GM23338 (cell line): ENCODE measurements at regions not wholly inside any gene's neighbourhood (a gene's known extent, or its start where the extent isn't known, plus 50 kb on each side); places are given as distances from the start of the nearest gene placed in this dataset.
"Not testable (repeated sequence)": the region's sequence is repeated elsewhere in the genome, so short reads cannot be mapped to it uniquely, and the experiment has no call there.

Experiments
- CREB1 ChIP-seq: fragments of 250-450 bp; sonication (Bioruptor Pico); IDR thresholded peaks from 2 replicates; pipeline ENCODE4 v1.5.0; 2020; ENCODE audit warnings: low read depth, mild to moderate bottlenecking, moderate library complexity
- EZH2 ChIP-seq: fragments of 200-600 bp; sonication (generic); IDR thresholded peaks from one replicate; pipeline ENCODE4 v1.8.0; 2017; ENCODE audit warnings: antibody characterized with exemption, mild to moderate bottlenecking, low read depth; ENCODE audit not compliant: unreplicated experiment
- EZH2phosphoT487 ChIP-seq: fragments of 200-600 bp; sonication (generic); IDR thresholded peaks from one replicate; pipeline ENCODE4 v1.8.1; 2018; ENCODE audit warnings: antibody characterized with exemption; ENCODE audit not compliant: unreplicated experiment
- POLR2AphosphoS5 ChIP-seq: IDR thresholded peaks from 2 replicates; pipeline ENCODE4 v1.6.1; 2016; ENCODE audit warnings: antibody characterized with exemption, low read depth
- ZNF114 ChIP-seq: fragments of 250-450 bp; sonication (Bioruptor Pico); IDR thresholded peaks from 2 replicates; pipeline ENCODE4 v1.5.0; 2020; ENCODE audit warnings: mild to moderate bottlenecking, moderate library complexity
- TF ChIP-seq, protein P1 (sequence below), 2 experiments: fragments of 200-600 bp in 1 of 2; sonication (generic) in 1 of 2; conservative IDR thresholded peaks; 2 replicates each; pipeline versions ENCODE4 v1.5.1 to v1.6.1; 2016 to 2017; ENCODE audit warnings: antibody characterized with exemption in 2 of 2, low read depth in 2 of 2, mild to moderate bottlenecking in 2 of 2, moderate library complexity in 1 of 2

DNA sequence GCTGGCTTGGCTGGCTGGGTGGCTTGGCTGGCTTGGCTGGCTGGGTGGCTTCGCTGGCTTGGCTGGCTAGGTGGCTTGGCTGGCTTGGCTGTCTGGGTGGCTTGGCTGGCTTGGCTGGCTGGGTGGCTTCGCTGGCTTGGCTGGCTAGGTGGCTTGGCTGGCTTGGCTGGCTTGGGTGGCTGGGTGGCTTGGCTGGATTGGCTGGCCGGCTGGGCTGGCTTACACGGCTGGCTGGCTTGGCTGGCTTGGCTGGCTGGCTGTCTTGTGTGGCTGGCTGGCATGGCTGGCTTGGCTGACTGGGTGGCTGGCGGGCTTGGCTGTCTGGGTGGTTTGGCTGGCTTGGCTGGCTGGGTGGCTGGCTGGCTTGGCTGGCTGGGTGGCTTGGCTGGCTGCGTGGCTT, 437.0 kb downstream of the GOLGA6L6 start:
- not testable (repeated sequence) for TF ChIP-seq EZH2; POLR2AphosphoS5; CREB1; ZNF114 (CRISPR knock-in tag); EZH2phosphoT487
- TF ChIP-seq, protein P1, sequence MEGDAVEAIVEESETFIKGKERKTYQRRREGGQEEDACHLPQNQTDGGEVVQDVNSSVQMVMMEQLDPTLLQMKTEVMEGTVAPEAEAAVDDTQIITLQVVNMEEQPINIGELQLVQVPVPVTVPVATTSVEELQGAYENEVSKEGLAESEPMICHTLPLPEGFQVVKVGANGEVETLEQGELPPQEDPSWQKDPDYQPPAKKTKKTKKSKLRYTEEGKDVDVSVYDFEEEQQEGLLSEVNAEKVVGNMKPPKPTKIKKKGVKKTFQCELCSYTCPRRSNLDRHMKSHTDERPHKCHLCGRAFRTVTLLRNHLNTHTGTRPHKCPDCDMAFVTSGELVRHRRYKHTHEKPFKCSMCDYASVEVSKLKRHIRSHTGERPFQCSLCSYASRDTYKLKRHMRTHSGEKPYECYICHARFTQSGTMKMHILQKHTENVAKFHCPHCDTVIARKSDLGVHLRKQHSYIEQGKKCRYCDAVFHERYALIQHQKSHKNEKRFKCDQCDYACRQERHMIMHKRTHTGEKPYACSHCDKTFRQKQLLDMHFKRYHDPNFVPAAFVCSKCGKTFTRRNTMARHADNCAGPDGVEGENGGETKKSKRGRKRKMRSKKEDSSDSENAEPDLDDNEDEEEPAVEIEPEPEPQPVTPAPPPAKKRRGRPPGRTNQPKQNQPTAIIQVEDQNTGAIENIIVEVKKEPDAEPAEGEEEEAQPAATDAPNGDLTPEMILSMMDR (conservative IDR thresholded peaks at IDR 0.05; ENCODE audit: low read depth in 2 of 2), result not testable (repeated sequence)
